AG08396 (cell line): ENCODE measurements at regions not wholly inside any gene's neighbourhood (a gene's known extent, or its start where the extent isn't known, plus 50 kb on each side); places are given as distances from the start of the nearest gene placed in this dataset.
"Not testable (repeated sequence)": the region's sequence is repeated elsewhere in the genome, so short reads cannot be mapped to it uniquely, and the experiment has no call there.

Experiments used
- DNase-seq: peaks from one replicate; pipeline ENCODE4 v3.0.0; 2012; ENCODE audit warnings: low spot score, mixed read lengths

GRCh38 chr16:66206363-66206762, 160.1 kb upstream of the CDH5 start:
- DNase-seq, result no peak

- no peak for DNase-seq
Measured at GRCh38 chr16:66205287-66206231, 160.9 kb upstream of the CDH5 start.

DNA sequence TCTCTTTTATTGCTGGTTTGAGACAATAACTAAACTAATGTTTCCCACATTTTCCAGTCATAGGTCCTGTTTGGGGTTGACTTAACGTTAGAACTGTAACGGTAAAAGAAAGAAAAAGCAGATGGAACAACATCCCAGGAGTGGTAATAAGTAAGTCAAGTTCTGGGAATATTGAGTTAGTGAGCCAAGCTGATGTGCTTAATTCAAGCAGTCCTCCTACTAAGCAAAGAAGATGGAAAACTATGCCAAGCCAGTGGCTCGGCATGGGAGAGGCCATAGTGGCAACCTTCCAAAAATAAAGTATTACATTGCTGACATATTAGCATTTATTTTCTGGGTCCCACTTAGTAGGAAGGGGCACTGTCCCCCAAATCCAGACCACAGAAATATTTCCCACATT, 161.7 kb upstream of the CDH5 start:
- no peak for DNase-seq

- DNase-seq, result no peak
Measured at GRCh38 chr16:66203476-66203875, 163.0 kb upstream of the CDH5 start.

DNA sequence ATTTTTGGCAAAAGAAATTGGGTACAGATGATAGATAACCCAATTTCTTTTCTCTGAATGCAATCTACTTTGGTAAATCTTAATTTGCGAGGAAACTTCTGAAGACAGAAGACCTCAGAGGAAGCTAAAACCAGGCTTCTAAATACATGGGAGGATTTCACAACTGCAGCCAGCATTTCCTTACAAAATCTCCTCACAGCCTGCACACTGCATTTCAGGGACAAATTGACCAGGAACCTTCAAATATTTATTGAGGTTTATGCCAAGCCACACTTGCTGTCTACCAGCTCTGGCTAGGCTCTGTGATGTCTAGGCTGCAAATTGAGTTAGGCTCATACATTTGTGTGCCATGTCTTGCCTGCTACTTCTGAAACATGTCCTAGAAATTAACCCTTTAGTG, 167.3 kb upstream of the CDH5 start:
- DNase-seq, result peak; percentile 13

GRCh38 chr16:66198641-66199040, 167.8 kb upstream of the CDH5 start:
- DNase-seq, result no peak

DNA sequence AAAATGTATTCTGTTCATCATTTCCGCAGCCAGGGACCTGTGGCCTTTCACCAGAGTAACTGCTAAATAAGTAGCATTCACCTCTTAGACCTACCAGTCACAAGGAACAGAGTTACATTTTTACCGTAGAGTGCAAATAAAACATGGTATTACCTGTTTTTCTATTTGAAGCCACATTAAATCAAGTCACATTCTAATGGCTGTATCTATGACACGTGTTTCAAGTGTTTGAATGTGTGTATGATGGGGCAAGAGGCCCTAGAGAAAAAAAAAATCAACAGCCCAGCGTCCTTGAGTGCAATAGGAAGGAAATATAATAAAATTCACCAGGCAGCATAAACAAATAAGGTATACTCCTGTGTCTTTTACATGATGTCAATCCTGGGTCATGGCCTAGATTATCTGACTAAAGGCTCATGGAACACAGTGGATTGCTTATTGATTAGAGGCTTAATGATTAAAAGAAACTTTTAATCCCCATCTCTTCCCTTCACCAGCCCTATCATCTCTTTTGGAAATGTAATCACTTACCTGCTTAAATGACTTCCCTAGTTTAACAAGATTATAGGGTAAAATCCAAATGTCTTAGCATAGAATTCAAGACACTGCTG, 168.7 kb upstream of the CDH5 start:
- no peak for DNase-seq

- DNase-seq, result no peak
Measured at GRCh38 chr16:66196770-66197169, 169.7 kb upstream of the CDH5 start.

- DNase-seq, result no peak
Measured at GRCh38 chr16:66194866-66195265, 171.6 kb upstream of the CDH5 start.

- no peak for DNase-seq
Measured at GRCh38 chr16:66193543-66194229, 172.8 kb upstream of the CDH5 start.

- DNase-seq, result no peak
Measured at GRCh38 chr16:66190411-66190810, 176.1 kb upstream of the CDH5 start.

GRCh38 chr16:66189951-66190350, 176.5 kb upstream of the CDH5 start:
- peak; percentile 55 for DNase-seq

- DNase-seq, result peak; percentile 57
Measured at GRCh38 chr16:66188917-66189725, 177.4 kb upstream of the CDH5 start.

- DNase-seq, result no peak
Measured at GRCh38 chr16:66186251-66186785, 180.2 kb upstream of the CDH5 start.

DNA sequence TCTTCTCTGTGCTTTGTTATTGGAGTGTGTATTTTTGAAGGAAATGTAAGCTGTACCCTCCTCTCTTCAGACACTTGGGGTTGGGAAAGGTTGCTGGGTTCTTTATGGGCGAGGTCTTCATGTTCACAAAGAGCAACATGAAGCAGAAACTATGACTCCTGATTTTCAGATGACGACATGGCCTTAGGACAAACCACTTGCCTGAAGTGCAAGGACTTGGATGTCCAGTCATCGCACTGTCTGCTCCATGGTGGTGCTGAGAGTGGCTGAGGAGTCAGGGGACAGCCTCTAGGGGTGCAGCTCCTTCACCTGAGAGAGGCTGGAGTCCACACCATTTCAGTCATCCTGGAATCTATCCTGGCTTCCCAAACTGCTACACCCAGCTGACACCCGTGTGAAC, 183.9 kb upstream of the CDH5 start:
- DNase-seq, result no peak

DNA sequence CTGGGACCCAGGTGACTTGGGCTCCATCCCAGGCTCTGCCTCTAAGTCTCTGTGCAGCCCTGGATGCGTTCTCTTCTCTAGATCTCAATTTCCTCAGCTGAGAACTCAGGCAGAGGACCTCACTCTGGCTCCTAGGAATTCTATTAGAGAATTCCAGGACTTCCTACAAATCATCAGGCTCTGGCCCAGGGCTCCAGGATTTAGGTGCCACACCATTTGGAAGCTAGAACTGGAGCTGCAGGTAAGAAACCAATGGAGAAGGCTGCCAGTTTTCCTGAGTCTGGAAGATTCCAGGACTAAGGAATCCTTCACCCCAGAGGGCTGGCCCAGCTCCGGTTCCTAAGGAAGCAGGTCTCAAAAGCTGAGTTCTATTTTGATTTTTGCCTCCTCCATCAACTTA, 189.8 kb upstream of the CDH5 start:
- DNase-seq, result no peak

- DNase-seq, result no peak
Measured at GRCh38 chr16:66176111-66176510, 190.4 kb upstream of the CDH5 start.

DNA sequence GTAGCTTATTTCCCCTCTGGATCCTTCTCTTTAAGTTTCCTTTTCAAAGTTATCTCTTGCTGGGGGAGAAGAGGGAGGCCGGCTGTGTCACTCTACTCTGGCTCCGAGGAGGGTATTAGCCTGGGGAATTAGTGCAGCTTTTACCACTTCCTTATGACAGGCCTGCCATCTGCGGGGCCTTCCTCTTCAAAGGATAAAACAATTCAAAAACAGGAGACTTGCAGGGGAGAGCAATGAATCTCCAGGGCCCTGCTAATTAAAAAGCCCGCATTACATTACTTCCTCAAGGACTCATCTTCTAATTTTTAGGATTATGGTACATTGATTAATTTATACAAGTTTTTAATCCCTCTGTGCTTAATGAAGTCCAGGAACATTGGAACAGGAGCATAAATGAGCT, 190.9 kb upstream of the CDH5 start:
- DNase-seq, result no peak

- no peak for DNase-seq
Measured at GRCh38 chr16:66175058-66175457, 191.4 kb upstream of the CDH5 start.

DNA sequence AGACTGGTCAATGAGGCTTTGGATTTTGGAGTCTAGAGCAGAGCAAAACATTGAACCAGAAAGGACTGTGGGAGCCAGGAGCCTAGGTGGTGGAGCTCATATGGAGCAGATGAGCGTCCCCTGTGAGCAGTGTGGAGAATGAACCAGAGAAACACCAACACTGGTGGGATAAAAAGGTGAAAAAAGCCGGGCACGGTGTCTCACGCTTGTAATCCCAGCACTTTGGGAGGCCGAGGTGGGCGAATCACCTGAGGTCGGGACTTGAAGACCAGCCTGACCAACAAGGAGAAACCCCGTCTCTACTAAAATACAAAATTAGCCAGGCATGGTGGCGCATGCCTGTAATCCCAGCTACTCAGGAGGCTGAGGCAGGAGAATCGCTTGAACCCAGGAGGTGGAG, 192.7 kb upstream of the CDH5 start:
- DNase-seq, result not testable (repeated sequence)

DNA sequence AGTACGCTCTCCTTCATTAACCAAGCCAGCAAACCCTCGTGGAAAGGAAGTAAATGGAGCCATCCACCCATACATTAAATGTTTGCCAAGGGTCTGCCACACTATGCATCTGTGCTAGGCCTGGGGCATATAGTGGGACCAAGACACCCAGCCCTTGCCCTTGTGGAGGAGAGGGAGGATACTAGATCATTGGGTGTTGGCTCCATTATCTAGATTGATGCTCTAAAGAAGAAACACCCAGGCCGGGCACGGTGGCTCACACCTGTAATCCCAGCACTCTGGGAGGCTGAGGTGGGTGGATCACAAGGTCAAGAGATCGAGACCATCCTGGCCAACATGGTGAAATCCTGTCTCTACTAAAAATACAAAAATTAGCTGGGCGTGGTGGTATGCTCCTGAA, 193.3 kb upstream of the CDH5 start:
- not testable (repeated sequence) for DNase-seq

GRCh38 chr16:66172463-66172862, 194.0 kb upstream of the CDH5 start:
- no peak for DNase-seq
